Spleen (tissue), 3 donors: ENCODE measurements at regions not wholly inside any gene's neighbourhood (a gene's known extent, or its start where the extent isn't known, plus 50 kb on each side); places are given as distances from the start of the nearest gene placed in this dataset.

Source experiments
- POLR2A ChIP-seq, 3 donors: fragments of 450-650 bp; IDR thresholded peaks; one replicate each; pipeline ENCODE4 v1.5.1; 2017; ENCODE audit warnings: antibody characterized with exemption in 3 of 3, mild to moderate bottlenecking in 1 of 3
- POLR2AphosphoS5 ChIP-seq, 3 donors: sonication (generic); formaldehyde crosslinking; IDR thresholded peaks; one replicate each; pipeline ENCODE4 v1.5.1; 2017; ENCODE audit warnings: antibody characterized with exemption in 3 of 3

DNA sequence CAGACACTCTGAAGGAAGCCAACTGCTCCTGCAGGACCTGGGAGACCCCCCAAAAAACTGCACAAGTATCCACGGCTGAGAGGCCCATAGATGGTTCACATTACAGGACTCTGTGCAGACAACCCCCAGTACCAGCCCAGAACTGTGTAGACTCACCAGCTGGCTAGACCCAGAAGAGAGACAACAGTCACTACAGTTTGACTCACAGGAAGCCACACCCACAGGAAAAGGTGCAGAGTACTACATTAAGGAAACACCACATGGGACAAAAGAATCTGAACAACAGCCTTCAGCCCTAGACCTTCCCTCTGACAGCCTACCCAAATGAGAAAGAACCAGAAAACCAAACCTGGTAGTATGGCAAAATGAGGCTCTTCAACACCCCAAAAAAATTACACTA is 281.2 kb upstream of the RGMB start:
- TF ChIP-seq POLR2A (IDR thresholded peaks at IDR 0.05) (no peak), POLR2AphosphoS5 (IDR thresholded peaks at IDR 0.05) (no peak)
